ENCODE measurements at regions not wholly inside any gene's neighbourhood (a gene's known extent, or its start where the extent isn't known, plus 50 kb on each side); places are given as distances from the start of the nearest gene placed in this dataset.

DNA sequence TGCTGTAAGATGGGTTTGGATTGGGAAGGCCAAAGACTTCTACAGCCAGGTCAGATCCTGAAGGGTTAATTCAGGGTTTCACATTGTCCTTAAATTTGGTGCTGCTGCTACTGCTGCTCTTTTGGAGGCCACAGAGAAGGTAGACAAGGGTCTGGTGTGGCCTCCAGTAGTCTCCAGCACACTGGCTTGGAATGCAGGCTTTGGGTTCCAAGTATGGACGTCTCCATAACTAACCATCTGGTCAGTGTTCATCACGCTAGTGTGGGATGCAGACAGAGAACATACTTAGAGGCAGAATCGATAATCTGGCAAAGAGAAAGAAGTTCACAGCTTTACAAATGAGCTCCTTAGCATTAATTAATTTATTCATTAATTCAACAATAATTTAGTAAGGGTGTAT lies 154.1 kb downstream of the ZBTB18 start:
- H3K4me3 Mint-ChIP-seq: no peak overlapping the region
- H3K27me3 Mint-ChIP-seq: peaks cover 8 to 15% of the 10 kb centered on the region in 2 donors
- DNase-seq: no peak
- ChIA-PET POLR2A (no interaction called here), CTCF (no interaction called here)
- no peak overlapping the region for H3K27ac Mint-ChIP-seq
- Histone ChIP-seq H3K9me3 (ENCODE audit: low read length) (no peaks in the 10 kb centered on the region), H3K4me1 (ENCODE audit: insufficient read depth, low read length) (no peaks in the 10 kb centered on the region), H3K4me3 (ENCODE audit: low read length) (no peak overlapping the region), H3K36me3 (ENCODE audit: insufficient read depth, low read length) (no peaks in the 10 kb centered on the region), H3K27me3 (ENCODE audit: insufficient read depth, low read length, poor library complexity, severe bottlenecking) (no peaks in the 10 kb centered on the region), H3K27ac (ENCODE audit: low read depth, low read length) (no peak overlapping the region)
- H3K4me1 Mint-ChIP-seq: no peaks in the 10 kb centered on the region
- H3K36me3 Mint-ChIP-seq: no peaks in the 10 kb centered on the region
- no peaks in the 10 kb centered on the region for H3K9me3 Mint-ChIP-seq

DNA sequence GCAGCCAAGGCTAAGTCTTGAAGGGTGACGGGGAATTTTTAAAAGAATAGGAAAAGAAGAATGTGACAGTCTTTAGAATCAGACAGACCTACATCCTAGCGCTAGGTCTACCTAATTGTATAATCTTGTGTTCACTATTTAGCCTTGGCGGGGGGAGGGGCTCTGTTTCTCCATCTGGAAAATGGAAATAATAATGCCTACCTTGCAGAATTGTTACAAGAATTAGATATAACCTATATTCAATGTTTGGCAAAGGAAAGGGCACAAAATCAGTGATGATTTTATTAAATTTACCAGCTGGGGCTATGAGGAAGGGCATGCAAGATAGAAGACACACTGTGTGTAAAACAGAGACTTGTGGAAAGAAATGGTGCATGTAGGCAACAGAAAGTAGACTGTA lies 154.8 kb downstream of the ZBTB18 start:
- CTCF ChIA-PET: no interaction called here
- Mint-ChIP-seq H3K4me3 (no peak overlapping the region), H3K27ac (no peak overlapping the region), H3K36me3 (no peaks in the 10 kb centered on the region), H3K4me1 (no peaks in the 10 kb centered on the region), H3K9me3 (no peaks in the 10 kb centered on the region), H3K27me3 (peaks cover 6 to 15% of the 10 kb centered on the region in 2 donors)
- POLR2A ChIA-PET: no interaction called here
- no peak for DNase-seq
- H3K4me1 ChIP-seq (ENCODE audit: insufficient read depth, low read length): no peaks in the 10 kb centered on the region
- no peaks in the 10 kb centered on the region for H3K9me3 ChIP-seq (ENCODE audit: low read length)
- H3K27ac ChIP-seq (ENCODE audit: low read depth, low read length): no peak overlapping the region
- H3K4me3 ChIP-seq (ENCODE audit: low read length): no peak overlapping the region
- no peaks in the 10 kb centered on the region for H3K27me3 ChIP-seq (ENCODE audit: insufficient read depth, low read length, poor library complexity, severe bottlenecking)
- H3K36me3 ChIP-seq (ENCODE audit: insufficient read depth, low read length): no peaks in the 10 kb centered on the region

DNA sequence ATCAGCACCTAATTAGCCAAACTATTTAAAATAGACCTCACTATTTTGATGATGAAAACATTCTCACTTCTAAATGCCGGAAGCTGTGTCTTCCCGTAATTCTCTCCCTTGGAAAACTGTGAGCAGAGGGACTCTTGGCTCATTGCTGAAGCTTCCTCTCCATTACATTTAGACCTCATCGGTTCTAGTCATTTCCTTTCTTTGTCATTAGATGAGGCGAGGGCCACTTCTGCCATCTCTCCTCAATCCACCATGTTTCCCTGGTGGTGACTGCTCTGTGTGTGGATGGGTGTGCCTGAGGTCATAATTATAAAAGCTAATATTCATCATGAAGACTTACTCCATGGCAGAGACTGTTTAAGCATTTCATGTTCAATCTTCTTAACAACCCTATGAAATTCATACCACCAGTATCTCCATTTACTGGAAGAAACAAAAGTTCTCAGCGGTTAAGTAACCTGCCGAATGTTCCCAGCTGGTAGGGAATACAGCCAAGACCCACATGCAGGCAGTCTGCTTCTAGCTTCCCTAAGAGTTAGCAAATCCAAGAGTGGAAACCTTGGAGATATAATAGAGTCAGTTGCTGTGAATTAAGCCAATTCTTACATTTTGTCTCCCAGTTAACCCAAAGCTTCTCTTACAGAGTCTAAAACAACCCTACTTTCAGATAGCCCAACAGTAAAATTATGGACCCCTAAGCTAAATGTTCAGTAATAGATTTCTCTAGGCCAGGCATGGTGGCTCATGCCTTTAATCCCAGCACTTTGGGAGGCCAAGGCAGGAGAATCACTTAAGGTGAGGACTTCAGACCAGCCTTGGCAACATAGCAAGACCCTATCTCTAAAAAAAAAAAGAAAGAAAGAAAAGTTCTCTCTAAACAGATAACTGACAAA lies 156.2 kb downstream of the ZBTB18 start:
- no peaks in the 10 kb centered on the region for H3K27me3 ChIP-seq (ENCODE audit: insufficient read depth, low read length, poor library complexity, severe bottlenecking)
- H3K9me3 Mint-ChIP-seq: no peaks in the 10 kb centered on the region
- CTCF ChIA-PET: interaction anchor here (1.3 kb wide), 1 partner anchor 9 kb away, joined by 4 read pairs; no protein-coding TSS in a partner anchor

DNA sequence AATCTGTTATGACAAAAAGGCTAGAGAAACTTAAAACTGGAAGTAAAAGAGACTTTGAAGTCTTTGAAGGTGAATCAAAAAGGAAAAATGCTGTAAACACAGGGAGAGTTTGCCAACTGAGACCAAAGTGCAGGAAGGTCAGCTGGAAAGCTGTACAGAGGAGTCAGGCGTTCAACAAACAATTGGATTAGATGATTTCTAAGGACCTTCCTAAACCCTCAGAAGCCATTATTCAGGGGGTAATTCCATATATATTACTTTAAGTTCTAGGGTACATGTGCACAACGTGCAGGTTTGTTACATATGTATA lies 156.8 kb downstream of the ZBTB18 start:
- CTCF ChIA-PET: interaction anchor here (1.3 kb wide), 1 partner anchor 10 kb away, joined by 4 read pairs; no protein-coding TSS in a partner anchor
- Mint-ChIP-seq H3K4me3 (no peak overlapping the region), H3K9me3 (no peaks in the 10 kb centered on the region), H3K4me1 (no peaks in the 10 kb centered on the region), H3K27me3 (peaks cover 6 to 19% of the 10 kb centered on the region in 2 donors), H3K27ac (no peak overlapping the region), H3K36me3 (no peaks in the 10 kb centered on the region)
- POLR2A ChIA-PET: interaction anchor here (0.7 kb wide), 1 partner anchor 409 kb away, joined by 3 read pairs; no protein-coding TSS in a partner anchor
- no peaks in the 10 kb centered on the region for H3K4me1 ChIP-seq (ENCODE audit: insufficient read depth, low read length)
- H3K4me3 ChIP-seq (ENCODE audit: low read length): no peak overlapping the region
- no peak overlapping the region for H3K27ac ChIP-seq (ENCODE audit: low read depth, low read length)
- no peaks in the 10 kb centered on the region for H3K27me3 ChIP-seq (ENCODE audit: insufficient read depth, low read length, poor library complexity, severe bottlenecking)
- no peaks in the 10 kb centered on the region for H3K36me3 ChIP-seq (ENCODE audit: insufficient read depth, low read length)
- no peak for DNase-seq
- H3K9me3 ChIP-seq (ENCODE audit: low read length): no peaks in the 10 kb centered on the region

More for the DNA sequence above, 156.2 kb downstream of the ZBTB18 start:
- Histone ChIP-seq H3K27ac (ENCODE audit: low read depth, low read length) (no peak overlapping the region), H3K36me3 (ENCODE audit: insufficient read depth, low read length) (no peaks in the 10 kb centered on the region), H3K4me3 (ENCODE audit: low read length) (no peak overlapping the region), H3K9me3 (ENCODE audit: low read length) (no peaks in the 10 kb centered on the region), H3K4me1 (ENCODE audit: insufficient read depth, low read length) (no peaks in the 10 kb centered on the region)
- Mint-ChIP-seq H3K4me1 (no peaks in the 10 kb centered on the region), H3K27me3 (peaks cover 6 to 20% of the 10 kb centered on the region in 2 donors), H3K36me3 (no peaks in the 10 kb centered on the region), H3K27ac (no peak overlapping the region), H3K4me3 (no peak overlapping the region)
- no peak for DNase-seq
- POLR2A ChIA-PET: interaction anchor here (0.7 kb wide), 1 partner anchor 409 kb away, joined by 3 read pairs; no protein-coding TSS in a partner anchor

DNA sequence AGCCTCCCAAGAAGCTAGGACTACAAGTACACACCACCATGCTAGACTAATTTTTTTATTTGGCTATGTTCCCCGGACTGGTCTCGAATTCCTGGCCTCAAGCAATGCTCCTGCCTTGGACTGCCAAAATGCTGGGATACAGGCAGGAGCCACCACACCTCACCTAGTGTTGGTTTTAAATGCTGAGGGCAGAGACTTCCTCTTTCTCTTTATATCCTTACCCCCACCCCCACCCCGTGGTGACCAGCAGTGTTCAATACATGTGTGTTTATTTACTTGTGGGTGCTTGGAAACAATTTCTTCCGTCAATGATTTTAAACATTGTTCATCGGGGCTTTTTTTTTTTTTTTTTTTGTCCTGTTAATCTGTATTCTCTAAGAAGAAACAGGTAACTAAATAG lies 158.9 kb downstream of the ZBTB18 start:
- POLR2A ChIA-PET: no interaction called here
- H3K4me3 ChIP-seq (ENCODE audit: low read length): no peak overlapping the region
- Mint-ChIP-seq H3K27me3 (peaks cover 1 to 8% of the 10 kb centered on the region in 2 donors), H3K4me1 (no peaks in the 10 kb centered on the region), H3K27ac (no peak overlapping the region), H3K4me3 (no peak overlapping the region), H3K36me3 (no peaks in the 10 kb centered on the region), H3K9me3 (no peaks in the 10 kb centered on the region)
- no peak overlapping the region for H3K27ac ChIP-seq (ENCODE audit: low read depth, low read length)
- no peaks in the 10 kb centered on the region for H3K36me3 ChIP-seq (ENCODE audit: insufficient read depth, low read length)
- CTCF ChIA-PET: no interaction called here
- H3K4me1 ChIP-seq (ENCODE audit: insufficient read depth, low read length): no peaks in the 10 kb centered on the region
- no peaks in the 10 kb centered on the region for H3K27me3 ChIP-seq (ENCODE audit: insufficient read depth, low read length, poor library complexity, severe bottlenecking)
- no peak for DNase-seq
- no peaks in the 10 kb centered on the region for H3K9me3 ChIP-seq (ENCODE audit: low read length)

DNA sequence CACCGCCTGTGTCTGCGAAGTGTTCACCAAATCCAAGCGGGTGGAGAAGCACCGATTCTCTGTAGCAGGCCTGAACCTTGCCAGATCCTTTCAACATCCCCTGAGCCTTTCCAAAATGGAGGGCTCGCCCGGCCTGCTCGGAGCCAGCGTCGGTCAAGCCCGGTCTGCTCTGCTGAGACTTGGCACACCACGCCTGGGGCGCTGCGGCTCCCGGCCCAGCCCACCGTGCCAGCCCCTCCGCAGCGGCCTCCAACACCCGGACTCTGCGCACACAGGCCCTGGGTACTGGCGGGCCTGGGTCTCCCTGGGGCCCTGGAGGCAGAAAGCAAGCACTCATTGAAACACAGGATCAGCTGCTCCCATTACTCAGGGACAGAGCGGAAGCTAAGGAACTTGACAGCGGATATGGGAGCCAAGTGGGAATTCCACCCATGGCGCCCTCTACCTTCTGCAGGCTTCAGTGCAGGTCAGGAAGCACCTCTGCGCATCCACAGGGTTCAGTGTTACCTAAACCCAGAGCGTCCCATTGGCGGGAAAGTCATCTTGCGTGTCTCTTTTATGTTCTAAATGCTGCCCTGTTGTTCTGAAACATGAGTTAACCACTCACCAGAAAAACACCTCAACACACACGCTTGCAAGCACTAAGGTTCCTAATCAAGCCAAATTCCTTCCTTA lies 159.9 kb downstream of the ZBTB18 start:
- Mint-ChIP-seq H3K27ac (no peak overlapping the region), H3K27me3 (peaks cover 1 to 8% of the 10 kb centered on the region in 2 donors), H3K4me3 (no peak overlapping the region), H3K36me3 (no peaks in the 10 kb centered on the region), H3K9me3 (no peaks in the 10 kb centered on the region), H3K4me1 (no peaks in the 10 kb centered on the region)
- Histone ChIP-seq H3K9me3 (ENCODE audit: low read length) (no peaks in the 10 kb centered on the region), H3K27me3 (ENCODE audit: insufficient read depth, low read length, poor library complexity, severe bottlenecking) (no peaks in the 10 kb centered on the region), H3K36me3 (ENCODE audit: insufficient read depth, low read length) (no peaks in the 10 kb centered on the region), H3K4me3 (ENCODE audit: low read length) (no peak overlapping the region), H3K4me1 (ENCODE audit: insufficient read depth, low read length) (no peaks in the 10 kb centered on the region), H3K27ac (ENCODE audit: low read depth, low read length) (no peak overlapping the region)
- DNase-seq: no peak
- ChIA-PET CTCF (no interaction called here), POLR2A (no interaction called here)

DNA sequence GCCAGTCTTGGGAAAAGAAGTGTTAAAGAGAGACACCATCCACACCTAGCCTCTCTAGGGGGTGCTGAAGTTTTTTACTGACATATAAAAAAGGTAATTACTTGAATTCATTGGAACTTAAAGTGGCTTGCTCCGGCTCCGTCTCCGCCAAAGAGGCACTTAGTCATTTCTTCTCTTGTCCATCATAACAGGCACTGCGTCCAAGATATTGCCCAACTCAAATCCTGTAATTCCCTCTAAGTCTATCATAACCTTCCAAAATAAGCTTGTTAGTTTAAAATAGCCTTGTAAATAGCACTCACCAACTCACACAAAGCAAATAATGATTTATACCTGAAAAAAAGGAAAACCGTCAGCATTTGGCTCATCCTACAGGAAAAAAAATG lies 160.5 kb downstream of the ZBTB18 start:
- no peak for DNase-seq
- ChIA-PET CTCF (no interaction called here), POLR2A (no interaction called here)
- H3K27ac ChIP-seq (ENCODE audit: low read depth, low read length): no peak overlapping the region
- Mint-ChIP-seq H3K36me3 (no peaks in the 10 kb centered on the region), H3K27me3 (peaks cover 1 to 8% of the 10 kb centered on the region in 2 donors), H3K9me3 (no peaks in the 10 kb centered on the region), H3K27ac (no peak overlapping the region), H3K4me1 (no peaks in the 10 kb centered on the region), H3K4me3 (no peak overlapping the region)
- no peak overlapping the region for H3K4me3 ChIP-seq (ENCODE audit: low read length)
- H3K27me3 ChIP-seq (ENCODE audit: insufficient read depth, low read length, poor library complexity, severe bottlenecking): no peaks in the 10 kb centered on the region
- no peaks in the 10 kb centered on the region for H3K4me1 ChIP-seq (ENCODE audit: insufficient read depth, low read length)
- H3K36me3 ChIP-seq (ENCODE audit: insufficient read depth, low read length): no peaks in the 10 kb centered on the region
- H3K9me3 ChIP-seq (ENCODE audit: low read length): no peaks in the 10 kb centered on the region

DNA sequence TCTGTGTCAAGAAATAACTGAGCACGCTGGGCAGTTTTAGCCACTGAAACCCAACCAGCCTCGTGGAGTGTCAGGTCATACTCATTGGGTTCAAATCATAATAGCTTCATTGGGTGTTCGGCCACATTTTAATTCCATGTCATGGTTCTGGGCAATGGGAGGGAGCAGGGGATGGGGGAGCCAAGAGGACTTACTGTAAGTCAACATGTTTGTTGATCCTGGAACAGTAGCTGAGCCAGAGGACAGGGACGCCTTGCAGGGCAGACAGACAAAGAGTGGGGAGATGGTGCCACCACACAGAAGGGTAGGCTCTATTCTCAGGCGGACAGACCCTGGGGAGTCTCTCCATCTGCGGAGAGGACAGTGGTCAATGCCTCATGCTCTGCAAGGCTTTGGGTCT lies 161.1 kb downstream of the ZBTB18 start:
- Mint-ChIP-seq H3K4me1 (no peaks in the 10 kb centered on the region), H3K27me3 (peaks cover 5 to 12% of the 10 kb centered on the region in 2 donors), H3K36me3 (no peaks in the 10 kb centered on the region), H3K27ac (no peak overlapping the region), H3K9me3 (no peaks in the 10 kb centered on the region), H3K4me3 (no peak overlapping the region)
- ChIA-PET CTCF (no interaction called here), POLR2A (no interaction called here)
- no peak for DNase-seq
- Histone ChIP-seq H3K4me3 (ENCODE audit: low read length) (no peak overlapping the region), H3K36me3 (ENCODE audit: insufficient read depth, low read length) (no peaks in the 10 kb centered on the region), H3K4me1 (ENCODE audit: insufficient read depth, low read length) (no peaks in the 10 kb centered on the region), H3K27me3 (ENCODE audit: insufficient read depth, low read length, poor library complexity, severe bottlenecking) (no peaks in the 10 kb centered on the region), H3K27ac (ENCODE audit: low read depth, low read length) (no peak overlapping the region), H3K9me3 (ENCODE audit: low read length) (no peaks in the 10 kb centered on the region)
